GM23338 (cell line): ENCODE measurements at regions not wholly inside any gene's neighbourhood (a gene's known extent, or its start where the extent isn't known, plus 50 kb on each side); places are given as distances from the start of the nearest gene placed in this dataset.

Experiments used
- ATAC-seq: fragments of 200-7000 bp; cut with Tn5 transposase; 3 replicates; pipeline ENCODE4 v1.9.1; 2020
- DNase-seq: peaks from one replicate; pipeline ENCODE4 v3.0.0-alpha.2; 2015; ENCODE audit warnings: low spot score
- H2AFZ ChIP-seq: fragments of 200-600 bp; sonication (generic); 2 replicates; pipeline ENCODE4 v1.8.0; 2016; ENCODE audit warnings: antibody characterized with exemption, mild to moderate bottlenecking, moderate library complexity
- H3F3A ChIP-seq: fragments of 200-600 bp; sonication (generic); replicated peaks from 2 replicates; pipeline ENCODE4 v1.8.0; 2017; ENCODE audit warnings: antibody characterized with exemption, mixed run types, low read depth
- H3K27ac ChIP-seq: fragments of 200-600 bp; sonication (generic); 2 replicates; pipeline ENCODE4 v1.6.1; 2016; ENCODE audit warnings: low read depth
- H3K27me3 ChIP-seq: fragments of 200-600 bp; sonication (generic); 2 replicates; pipeline ENCODE4 v1.8.0; 2016; ENCODE audit warnings: mild to moderate bottlenecking, mixed run types, moderate library complexity; ENCODE audit not compliant: insufficient read depth
- H3K36me3 ChIP-seq: fragments of 200-600 bp; sonication (generic); 2 replicates; pipeline ENCODE4 v1.8.0; 2016; ENCODE audit warnings: mild to moderate bottlenecking; ENCODE audit not compliant: insufficient read depth
- H3K4me1 ChIP-seq: fragments of 200-600 bp; sonication (generic); 2 replicates; pipeline ENCODE4 v1.8.0; 2016; ENCODE audit warnings: mild to moderate bottlenecking, moderate library complexity; ENCODE audit not compliant: insufficient read depth
- H3K4me2 ChIP-seq: fragments of 200-600 bp; sonication (generic); 2 replicates; pipeline ENCODE4 v1.7.1; 2017; ENCODE audit warnings: mixed run types
- H3K4me3 ChIP-seq: fragments of 200-600 bp; sonication (generic); 2 replicates; pipeline ENCODE4 v1.6.1; 2016; ENCODE audit warnings: mixed run types
- H3K79me2 ChIP-seq: fragments of 200-600 bp; sonication (generic); replicated peaks from 2 replicates; pipeline ENCODE4 v1.8.0; 2017; ENCODE audit warnings: mild to moderate bottlenecking; ENCODE audit not compliant: insufficient read depth
- H3K9me2 ChIP-seq: fragments of 200-600 bp; sonication (generic); 2 replicates; pipeline ENCODE4 v1.8.0; 2017; ENCODE audit not compliant: insufficient read depth
- H4K20me1 ChIP-seq: fragments of 200-600 bp; sonication (generic); replicated peaks from 2 replicates; pipeline ENCODE4 v1.8.0; 2017; ENCODE audit warnings: mild to moderate bottlenecking; ENCODE audit not compliant: insufficient read depth
- H3K27ac Mint-ChIP-seq: 2 replicates; pipeline ENCODE4 v1.8.0; 2020; ENCODE audit warnings: inconsistent platforms, mild to moderate bottlenecking, moderate library complexity, mixed read lengths
- H3K27me3 Mint-ChIP-seq: 3 replicates; pipeline ENCODE4 v1.8.0; 2022; ENCODE audit warnings: low read depth, mild to moderate bottlenecking, moderate library complexity, mixed read lengths, inconsistent platforms; ENCODE audit not compliant: insufficient read depth, poor library complexity
- H3K36me3 Mint-ChIP-seq: 3 replicates; pipeline ENCODE4 v1.8.0; 2021; ENCODE audit warnings: low read depth, mild to moderate bottlenecking, inconsistent platforms, moderate library complexity, mixed read lengths
- H3K4me1 Mint-ChIP-seq: 3 replicates; pipeline ENCODE4 v1.8.0; 2020; ENCODE audit warnings: mild to moderate bottlenecking, inconsistent platforms, mixed read lengths
- H3K4me3 Mint-ChIP-seq: 3 replicates; pipeline ENCODE4 v1.8.0; 2021; ENCODE audit warnings: moderate library complexity, mild to moderate bottlenecking, inconsistent platforms, mixed read lengths
- H3K9me3 Mint-ChIP-seq: 3 replicates; pipeline ENCODE4 v1.8.0; 2020; ENCODE audit warnings: moderate library complexity, mild to moderate bottlenecking, inconsistent platforms, mixed read lengths
- CREB1 ChIP-seq: fragments of 250-450 bp; sonication (Bioruptor Pico); IDR thresholded peaks from 2 replicates; pipeline ENCODE4 v1.5.0; 2020; ENCODE audit warnings: low read depth, mild to moderate bottlenecking, moderate library complexity
- ETS1 ChIP-seq: IDR thresholded peaks from 2 replicates; pipeline ENCODE4 v1.6.1; 2016; ENCODE audit warnings: antibody characterized with exemption
- JUNB ChIP-seq: IDR thresholded peaks from one replicate; pipeline ENCODE4 v1.6.1; 2016; ENCODE audit warnings: antibody characterized with exemption; ENCODE audit not compliant: unreplicated experiment
- NANOG ChIP-seq: IDR thresholded peaks from 2 replicates; pipeline ENCODE4 v1.6.1; 2016; ENCODE audit warnings: antibody characterized with exemption, borderline replicate concordance
- POLR2AphosphoS5 ChIP-seq: IDR thresholded peaks from 2 replicates; pipeline ENCODE4 v1.6.1; 2016; ENCODE audit warnings: antibody characterized with exemption, low read depth
- REST ChIP-seq: IDR thresholded peaks from one replicate; pipeline ENCODE4 v1.6.1; 2018; ENCODE audit warnings: antibody characterized with exemption; ENCODE audit not compliant: unreplicated experiment
- STAT1 ChIP-seq: IDR thresholded peaks from one replicate; pipeline ENCODE4 v1.6.1; 2016; ENCODE audit warnings: antibody characterized with exemption; ENCODE audit not compliant: unreplicated experiment
- ZNF462 ChIP-seq: fragments of 250-450 bp; sonication (Bioruptor Pico); IDR thresholded peaks from 2 replicates; pipeline ENCODE4 v1.5.0; 2020; ENCODE audit warnings: mild to moderate bottlenecking, moderate library complexity

- TF ChIP-seq ZNF462 (CRISPR knock-in tag) (no peak), CREB1 (CRISPR knock-in tag) (no peak), JUNB (no peak)
These were observed 274.8 kb upstream of the HS6ST1 start (continued) for GRCh38 chr2:128593518-128593878.

GRCh38 chr2:128593879-128594650 is 275.4 kb upstream of the HS6ST1 start:
- H3F3A ChIP-seq = no peaks in the 10 kb centered on the region
- no peaks in the 10 kb centered on the region for H3K36me3 ChIP-seq
- ATAC-seq = no peak
- no peak overlapping the region for H2AFZ ChIP-seq
- no peaks in the 10 kb centered on the region for H3K36me3 Mint-ChIP-seq
- no peaks in the 10 kb centered on the region for H4K20me1 ChIP-seq
- peaks cover 14% of the 10 kb centered on the region for H3K4me1 Mint-ChIP-seq
- no peaks in the 10 kb centered on the region for H3K9me3 Mint-ChIP-seq
- TF ChIP-seq REST (no peak), POLR2AphosphoS5 (no peak), NANOG (no peak), STAT1 (no peak), ETS1 (no peak)
- peaks cover 2% of the 10 kb centered on the region; the same call in 1 of the 2 replicates for H3K9me2 ChIP-seq
- H3K79me2 ChIP-seq = no peaks in the 10 kb centered on the region
- no peak for DNase-seq
- no peak overlapping the region for H3K4me3 ChIP-seq
- peaks cover 3% of the 10 kb centered on the region for H3K27me3 Mint-ChIP-seq
- H3K4me2 ChIP-seq = no peak overlapping the region
- no peak overlapping the region for H3K27ac ChIP-seq
- no peaks in the 10 kb centered on the region for H3K27me3 ChIP-seq
- no peaks in the 10 kb centered on the region for H3K4me1 ChIP-seq
- H3K27ac Mint-ChIP-seq = no peak overlapping the region
- no peak overlapping the region for H3K4me3 Mint-ChIP-seq
